ENCODE measurements at regions not wholly inside any gene's neighbourhood (a gene's known extent, or its start where the extent isn't known, plus 50 kb on each side); places are given as distances from the start of the nearest gene placed in this dataset.

GRCh38 chr7:41867639-41868280 is 164.9 kb upstream of the INHBA start:
- H3K4me1 ChIP-seq (ENCODE audit: control insufficient read depth, insufficient read depth, low read length, unreplicated experiment): peaks cover 18% of the 10 kb centered on the region
- no peaks in the 10 kb centered on the region for H3K27me3 ChIP-seq (ENCODE audit: insufficient read depth, low read length)
- H3K36me3 ChIP-seq (ENCODE audit: insufficient read depth, low read length): no peaks in the 10 kb centered on the region
- no peaks in the 10 kb centered on the region for H3K79me2 ChIP-seq (ENCODE audit: control insufficient read depth, insufficient read depth, low read length, unreplicated experiment)
- no peak overlapping the region for H2AFZ ChIP-seq (ENCODE audit: low read length, unreplicated experiment)
- no peak overlapping the region for H3K27ac ChIP-seq (ENCODE audit: low read depth, low read length)
- no peak overlapping the region for H3K4me3 ChIP-seq (ENCODE audit: low read depth, low read length)

GRCh38 chr7:41862261-41862660 is 159.4 kb upstream of the INHBA start:
- Histone ChIP-seq H3K4me1 (ENCODE audit: control insufficient read depth, insufficient read depth, low read length, unreplicated experiment) (no peaks in the 10 kb centered on the region), H3K27me3 (ENCODE audit: insufficient read depth, low read length) (no peaks in the 10 kb centered on the region), H2AFZ (ENCODE audit: low read length, unreplicated experiment) (no peak overlapping the region), H3K36me3 (ENCODE audit: insufficient read depth, low read length) (no peaks in the 10 kb centered on the region), H3K27ac (ENCODE audit: low read depth, low read length) (no peak overlapping the region), H3K4me3 (ENCODE audit: low read depth, low read length) (no peak overlapping the region), H3K79me2 (ENCODE audit: control insufficient read depth, insufficient read depth, low read length, unreplicated experiment) (no peaks in the 10 kb centered on the region)

DNA sequence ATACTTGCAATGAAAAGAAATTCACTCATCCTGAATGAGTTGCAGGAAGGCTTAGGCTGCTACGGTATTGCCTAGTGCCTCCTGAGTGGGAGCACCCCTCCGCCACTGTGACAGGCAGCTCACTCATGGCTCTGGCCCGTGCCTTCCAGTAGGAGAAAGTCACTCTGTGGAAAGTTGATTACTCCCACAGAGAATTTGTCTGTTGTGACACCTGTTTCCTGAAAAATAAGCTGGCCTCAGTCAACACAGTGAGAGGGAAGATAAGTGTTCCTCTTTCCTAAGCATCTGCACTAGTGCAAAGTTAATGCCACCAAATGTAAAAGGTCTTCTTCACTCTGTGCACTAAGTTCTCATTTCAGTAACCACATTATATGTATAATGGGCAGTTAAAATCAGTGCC is 158.8 kb upstream of the INHBA start:
- Histone ChIP-seq H3K4me3 (ENCODE audit: low read depth, low read length) (no peak overlapping the region), H3K27ac (ENCODE audit: low read depth, low read length) (no peak overlapping the region), H3K27me3 (ENCODE audit: insufficient read depth, low read length) (no peaks in the 10 kb centered on the region), H2AFZ (ENCODE audit: low read length, unreplicated experiment) (no peak overlapping the region), H3K79me2 (ENCODE audit: control insufficient read depth, insufficient read depth, low read length, unreplicated experiment) (no peaks in the 10 kb centered on the region), H3K4me1 (ENCODE audit: control insufficient read depth, insufficient read depth, low read length, unreplicated experiment) (no peaks in the 10 kb centered on the region), H3K36me3 (ENCODE audit: insufficient read depth, low read length) (no peaks in the 10 kb centered on the region)

- no peak overlapping the region for H3K27ac ChIP-seq (ENCODE audit: low read depth, low read length)
- no peaks in the 10 kb centered on the region for H3K79me2 ChIP-seq (ENCODE audit: control insufficient read depth, insufficient read depth, low read length, unreplicated experiment)
- no peak overlapping the region for H2AFZ ChIP-seq (ENCODE audit: low read length, unreplicated experiment)
- H3K36me3 ChIP-seq (ENCODE audit: insufficient read depth, low read length): no peaks in the 10 kb centered on the region
- no peak overlapping the region for H3K4me3 ChIP-seq (ENCODE audit: low read depth, low read length)
- H3K4me1 ChIP-seq (ENCODE audit: control insufficient read depth, insufficient read depth, low read length, unreplicated experiment): no peaks in the 10 kb centered on the region
- H3K27me3 ChIP-seq (ENCODE audit: insufficient read depth, low read length): no peaks in the 10 kb centered on the region
These were observed 155.3 kb upstream of the INHBA start for GRCh38 chr7:41858201-41858600.

- H3K36me3 ChIP-seq (ENCODE audit: insufficient read depth, low read length): no peaks in the 10 kb centered on the region
- H3K27ac ChIP-seq (ENCODE audit: low read depth, low read length): no peak overlapping the region
- no peaks in the 10 kb centered on the region for H3K4me1 ChIP-seq (ENCODE audit: control insufficient read depth, insufficient read depth, low read length, unreplicated experiment)
- no peak overlapping the region for H3K4me3 ChIP-seq (ENCODE audit: low read depth, low read length)
- no peaks in the 10 kb centered on the region for H3K27me3 ChIP-seq (ENCODE audit: insufficient read depth, low read length)
- no peaks in the 10 kb centered on the region for H3K79me2 ChIP-seq (ENCODE audit: control insufficient read depth, insufficient read depth, low read length, unreplicated experiment)
- H2AFZ ChIP-seq (ENCODE audit: low read length, unreplicated experiment): no peak overlapping the region
These were observed 152.9 kb upstream of the INHBA start for GRCh38 chr7:41855798-41856197.

DNA sequence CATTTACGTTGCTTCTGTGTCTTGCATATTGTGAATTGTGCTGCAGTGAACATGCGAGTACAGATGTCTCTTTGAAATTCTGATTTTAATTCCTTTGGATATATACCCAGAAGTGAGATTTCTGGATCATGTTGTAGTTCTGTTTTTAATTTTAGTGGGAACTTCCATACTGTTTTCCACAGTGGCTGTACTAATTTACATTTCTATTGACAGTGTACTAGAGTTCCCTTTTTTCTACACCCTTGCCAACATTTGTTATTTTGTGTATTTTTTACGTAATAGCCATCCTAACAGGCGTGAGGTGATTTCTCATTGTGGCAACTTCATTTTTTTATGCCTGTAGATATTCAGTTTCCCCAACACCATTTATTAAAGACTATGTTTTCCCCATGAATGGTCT is 144.7 kb upstream of the INHBA start:
- H3K27me3 ChIP-seq (ENCODE audit: insufficient read depth, low read length): no peaks in the 10 kb centered on the region
- H3K36me3 ChIP-seq (ENCODE audit: insufficient read depth, low read length): no peaks in the 10 kb centered on the region
- no peak overlapping the region for H3K4me3 ChIP-seq (ENCODE audit: low read depth, low read length)

GRCh38 chr7:41847151-41847550 is 144.3 kb upstream of the INHBA start:
- H3K27me3 ChIP-seq (ENCODE audit: insufficient read depth, low read length): no peaks in the 10 kb centered on the region
- H3K4me1 ChIP-seq (ENCODE audit: control insufficient read depth, insufficient read depth, low read length, unreplicated experiment): no peaks in the 10 kb centered on the region
- no peak overlapping the region for H3K27ac ChIP-seq (ENCODE audit: low read depth, low read length)
- no peak overlapping the region for H2AFZ ChIP-seq (ENCODE audit: low read length, unreplicated experiment)
- no peak overlapping the region for H3K4me3 ChIP-seq (ENCODE audit: low read depth, low read length)
- H3K36me3 ChIP-seq (ENCODE audit: insufficient read depth, low read length): no peaks in the 10 kb centered on the region
- no peaks in the 10 kb centered on the region for H3K79me2 ChIP-seq (ENCODE audit: control insufficient read depth, insufficient read depth, low read length, unreplicated experiment)

More for the DNA sequence above, 144.7 kb upstream of the INHBA start:
- Histone ChIP-seq H2AFZ (ENCODE audit: low read length, unreplicated experiment) (no peak overlapping the region), H3K4me1 (ENCODE audit: control insufficient read depth, insufficient read depth, low read length, unreplicated experiment) (no peaks in the 10 kb centered on the region), H3K79me2 (ENCODE audit: control insufficient read depth, insufficient read depth, low read length, unreplicated experiment) (no peaks in the 10 kb centered on the region), H3K27ac (ENCODE audit: low read depth, low read length) (no peak overlapping the region)

- Histone ChIP-seq H3K4me3 (ENCODE audit: low read depth, low read length) (no peak overlapping the region), H3K27me3 (ENCODE audit: insufficient read depth, low read length) (no peaks in the 10 kb centered on the region), H3K4me1 (ENCODE audit: control insufficient read depth, insufficient read depth, low read length, unreplicated experiment) (no peaks in the 10 kb centered on the region), H3K79me2 (ENCODE audit: control insufficient read depth, insufficient read depth, low read length, unreplicated experiment) (no peaks in the 10 kb centered on the region), H3K27ac (ENCODE audit: low read depth, low read length) (no peak overlapping the region), H2AFZ (ENCODE audit: low read length, unreplicated experiment) (no peak overlapping the region), H3K36me3 (ENCODE audit: insufficient read depth, low read length) (no peaks in the 10 kb centered on the region)
These were observed 140.1 kb upstream of the INHBA start for GRCh38 chr7:41842956-41843355.

DNA sequence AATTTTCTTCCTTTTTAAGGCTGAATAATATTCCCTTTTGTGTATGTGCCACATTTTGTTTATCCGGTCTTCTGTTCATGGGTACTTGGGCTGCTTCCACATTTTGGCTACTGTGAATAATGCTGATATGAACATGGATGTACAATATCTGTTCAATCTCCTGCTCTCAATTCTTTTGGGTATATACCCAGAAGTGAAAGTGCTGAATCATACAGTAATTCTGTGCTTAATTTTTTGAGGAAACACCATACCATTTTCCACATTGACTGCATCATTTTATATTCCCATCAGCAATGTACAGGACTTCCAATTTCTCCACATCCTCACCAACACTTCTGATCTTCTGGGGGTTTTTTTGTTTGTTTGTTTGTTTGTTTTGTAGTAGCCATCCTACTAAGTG is 135.0 kb upstream of the INHBA start:
- Histone ChIP-seq H2AFZ (ENCODE audit: low read length, unreplicated experiment) (no peak overlapping the region), H3K79me2 (ENCODE audit: control insufficient read depth, insufficient read depth, low read length, unreplicated experiment) (no peaks in the 10 kb centered on the region), H3K4me1 (ENCODE audit: control insufficient read depth, insufficient read depth, low read length, unreplicated experiment) (peaks cover 9% of the 10 kb centered on the region)

GRCh38 chr7:41835976-41836530 is 133.2 kb upstream of the INHBA start:
- H3K4me1 ChIP-seq (ENCODE audit: control insufficient read depth, insufficient read depth, low read length, unreplicated experiment): peaks cover 9% of the 10 kb centered on the region
- H3K36me3 ChIP-seq (ENCODE audit: insufficient read depth, low read length): no peaks in the 10 kb centered on the region
- H3K4me3 ChIP-seq (ENCODE audit: low read depth, low read length): no peak overlapping the region
- peak overlapping the region; percentile 92 for H2AFZ ChIP-seq (ENCODE audit: low read length, unreplicated experiment)
- no peaks in the 10 kb centered on the region for H3K79me2 ChIP-seq (ENCODE audit: control insufficient read depth, insufficient read depth, low read length, unreplicated experiment)
- H3K27me3 ChIP-seq (ENCODE audit: insufficient read depth, low read length): no peaks in the 10 kb centered on the region
- no peak overlapping the region for H3K27ac ChIP-seq (ENCODE audit: low read depth, low read length)

More for the DNA sequence above, 135.0 kb upstream of the INHBA start:
- no peak overlapping the region for H3K4me3 ChIP-seq (ENCODE audit: low read depth, low read length)
- no peak overlapping the region for H3K27ac ChIP-seq (ENCODE audit: low read depth, low read length)
- H3K27me3 ChIP-seq (ENCODE audit: insufficient read depth, low read length): no peaks in the 10 kb centered on the region
- no peaks in the 10 kb centered on the region for H3K36me3 ChIP-seq (ENCODE audit: insufficient read depth, low read length)
